Colon (tissue), 2 donors: ENCODE measurements at regions not wholly inside any gene's neighbourhood (a gene's known extent, or its start where the extent isn't known, plus 50 kb on each side); places are given as distances from the start of the nearest gene placed in this dataset.

Experiments used
- FAIRE-seq: peaks from 2 replicates; lab custom pipeline; 2012; peaks lifted over from hg19 to GRCh38; lab: Jason Lieb, UNC
- donor health status: control.
- donor health status: control.

DNA sequence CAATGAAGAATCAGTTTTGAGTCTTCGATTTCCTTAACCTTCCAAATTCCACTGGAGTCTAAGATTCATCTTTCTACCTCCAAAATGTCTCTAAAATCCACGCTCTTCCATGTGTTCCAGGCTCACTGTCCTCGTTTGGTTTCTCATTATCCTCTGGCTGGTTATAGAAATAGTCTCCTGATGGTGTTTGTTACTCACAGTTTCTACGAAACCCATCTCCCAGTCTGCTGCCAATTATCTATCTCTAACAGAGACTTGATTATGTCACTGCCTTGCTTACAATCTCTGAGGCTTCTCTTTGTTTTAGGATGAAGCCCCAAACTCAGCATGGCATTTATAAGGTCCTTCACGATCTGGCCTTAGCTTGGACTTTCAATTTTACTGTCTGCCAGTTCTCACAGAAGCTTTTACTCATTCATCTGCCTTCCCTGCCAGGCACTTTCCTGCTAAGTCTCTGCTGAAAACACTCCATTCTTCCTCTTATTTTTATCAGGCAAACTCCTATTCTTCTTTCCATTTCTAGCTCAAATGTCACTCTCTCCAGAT lies 339.6 kb upstream of the SGCD start:
- no peak for FAIRE-seq

DNA sequence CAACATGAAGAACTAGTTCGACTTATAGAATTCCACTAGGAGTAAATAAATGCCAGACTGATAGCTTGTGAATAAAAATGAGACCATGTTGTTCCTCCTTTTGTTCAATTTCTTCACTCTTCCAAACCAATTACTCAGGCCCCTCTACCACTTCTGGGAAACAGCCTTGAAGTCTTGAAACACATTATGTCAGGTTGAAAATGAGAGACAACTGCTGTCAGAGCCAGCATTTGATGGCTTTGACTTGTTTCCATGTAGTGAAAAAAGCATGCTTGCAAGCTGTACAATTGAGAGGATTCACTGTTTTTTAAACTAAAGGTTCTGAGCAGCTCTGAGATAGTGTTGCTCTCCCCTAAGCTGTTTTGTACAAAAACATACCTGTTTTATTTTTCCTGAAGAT lies 337.1 kb upstream of the SGCD start:
- FAIRE-seq, result no peak

DNA sequence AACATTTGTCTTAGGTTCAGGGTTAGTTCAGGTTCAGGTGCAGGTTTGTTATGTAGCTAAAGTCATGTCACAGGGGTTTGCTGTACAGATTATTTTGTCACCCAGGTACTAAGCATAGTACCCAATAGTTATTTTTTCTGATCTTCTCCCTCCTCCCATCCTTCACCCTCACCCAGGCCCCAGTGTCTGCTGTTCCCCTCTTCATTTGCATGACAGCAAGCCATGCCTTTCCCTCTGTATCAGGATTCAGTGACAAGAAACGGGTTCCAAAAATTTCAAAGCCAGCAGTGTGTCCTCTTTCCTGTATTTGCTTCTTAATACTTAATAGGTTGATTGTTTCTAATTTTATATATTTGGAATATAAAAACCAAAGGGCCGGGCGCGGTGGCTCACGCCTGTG lies 330.8 kb upstream of the SGCD start:
- no peak for FAIRE-seq

DNA sequence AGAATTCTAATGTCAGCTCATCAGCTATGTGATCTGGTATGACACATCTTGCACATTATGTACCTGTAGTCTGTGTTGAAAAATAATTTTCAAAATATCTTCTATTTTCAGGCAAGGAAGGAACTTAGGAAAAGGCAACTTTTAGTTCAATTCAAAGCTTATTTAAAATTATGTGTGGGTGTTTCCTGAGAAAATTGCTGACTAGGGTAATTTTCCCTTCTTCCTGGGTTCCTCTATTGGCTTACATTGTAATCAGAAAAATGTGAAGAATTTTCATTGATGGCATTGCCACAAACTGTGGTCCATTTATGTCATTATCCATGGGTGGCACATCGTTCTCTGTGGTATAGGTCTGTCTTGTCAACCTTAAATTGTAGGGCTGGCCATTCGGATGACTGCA lies 328.7 kb upstream of the SGCD start:
- FAIRE-seq, result no peak

GRCh38 chr5:156000115-156000514 lies 326.8 kb upstream of the SGCD start:
- no peak for FAIRE-seq

- no peak for FAIRE-seq
Measured at GRCh38 chr5:156004754-156005153, 322.2 kb upstream of the SGCD start.

DNA sequence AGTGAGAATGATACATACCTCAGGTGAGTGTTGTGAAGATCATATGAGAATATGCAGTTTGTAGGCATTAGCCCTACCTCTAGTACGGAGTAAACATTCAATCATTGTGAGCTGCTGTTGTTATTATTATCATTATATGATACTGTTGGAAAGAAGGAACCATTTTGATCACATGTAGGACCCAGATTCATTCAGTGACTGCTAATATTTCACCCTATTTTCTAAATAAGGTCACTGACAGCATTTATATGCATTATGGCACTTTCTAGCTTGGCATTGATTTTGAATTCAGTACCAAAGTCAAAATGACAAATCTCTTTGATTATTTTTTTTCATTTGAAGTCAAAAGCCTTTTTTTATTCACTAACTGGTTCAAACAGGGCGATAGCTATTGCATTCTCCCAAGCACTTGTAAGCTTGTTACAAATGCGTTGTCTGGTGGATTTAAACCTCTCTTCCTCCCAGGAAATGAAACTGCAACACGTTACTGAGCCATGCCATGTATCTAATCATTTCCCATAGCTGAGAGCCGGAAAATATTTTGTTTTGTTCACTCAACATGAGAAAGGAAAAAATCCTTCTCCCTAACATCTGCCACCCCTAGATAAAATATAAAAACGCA lies 320.8 kb upstream of the SGCD start:
- FAIRE-seq, result no peak

GRCh38 chr5:156008844-156009243 lies 318.1 kb upstream of the SGCD start:
- FAIRE-seq, result no peak

- FAIRE-seq, result no peak
Measured at GRCh38 chr5:156009583-156009982, 317.4 kb upstream of the SGCD start.

DNA sequence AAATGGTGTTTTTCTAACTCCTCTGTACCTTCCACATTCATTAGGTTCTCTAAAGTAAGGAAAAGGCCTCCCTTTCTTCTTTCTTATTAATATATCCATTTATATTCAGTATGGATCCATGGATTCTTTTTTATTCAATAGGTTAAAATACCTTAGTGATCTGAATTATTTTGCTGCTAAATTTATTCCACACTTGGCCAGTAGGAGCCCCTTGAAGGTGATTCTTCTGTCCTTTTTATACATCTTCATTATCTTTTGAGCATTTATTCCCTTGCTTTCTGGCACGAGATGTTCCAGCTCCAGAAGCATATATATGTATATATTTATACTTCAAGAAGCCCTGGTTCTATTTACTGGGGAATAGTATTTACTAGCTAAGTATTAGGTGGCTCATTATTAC lies 311.8 kb upstream of the SGCD start:
- no peak for FAIRE-seq

- FAIRE-seq, result no peak
Measured at GRCh38 chr5:156019130-156019529, 307.8 kb upstream of the SGCD start.

DNA sequence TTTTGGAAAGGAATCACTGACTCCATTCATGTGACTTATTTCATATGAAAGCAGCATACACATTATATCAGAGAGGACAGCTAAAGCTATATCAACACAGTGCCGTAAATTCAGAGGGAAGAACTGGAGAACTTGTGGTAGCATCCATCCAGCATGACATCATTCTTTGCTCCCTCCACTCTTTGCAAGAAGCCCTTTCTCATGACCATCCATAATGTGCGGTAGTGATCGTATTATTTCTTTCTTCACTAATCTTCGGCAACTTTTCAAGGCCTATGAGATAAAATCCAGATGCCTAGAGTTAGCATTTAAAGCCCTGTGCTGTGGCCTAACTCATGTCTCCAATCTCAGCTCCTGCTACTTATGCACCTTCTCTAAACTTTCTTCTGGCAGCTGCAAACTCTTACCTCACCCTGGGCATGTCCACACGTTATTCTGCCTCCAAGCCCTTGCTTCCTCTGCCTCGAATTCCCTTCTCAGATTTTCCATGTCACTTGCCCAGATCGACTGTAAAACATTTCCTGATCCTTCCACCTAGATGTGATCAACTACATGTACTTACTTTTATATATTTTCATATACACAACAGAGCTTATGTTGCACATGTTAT lies 307.3 kb upstream of the SGCD start:
- FAIRE-seq, result no peak

DNA sequence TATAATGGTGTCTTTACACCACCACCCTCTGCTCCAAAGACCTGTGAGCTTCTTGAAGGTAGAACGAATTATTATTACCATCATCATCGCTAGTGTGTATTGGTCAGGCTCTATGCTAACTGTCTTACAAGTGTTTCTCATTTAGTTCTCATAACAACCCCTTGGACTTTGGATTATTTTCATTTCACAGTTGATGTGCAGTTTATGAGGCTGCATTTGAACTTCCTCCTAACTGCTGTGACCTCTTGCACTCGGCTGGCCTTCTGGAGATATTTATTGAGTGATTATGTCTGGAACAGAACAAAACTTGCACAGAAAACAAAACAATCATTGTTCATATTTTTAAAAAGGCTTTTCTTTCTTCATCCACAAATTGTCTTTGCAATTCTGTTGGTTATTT lies 306.3 kb upstream of the SGCD start:
- FAIRE-seq, result no peak

GRCh38 chr5:156021866-156022265 lies 305.1 kb upstream of the SGCD start:
- no peak for FAIRE-seq

DNA sequence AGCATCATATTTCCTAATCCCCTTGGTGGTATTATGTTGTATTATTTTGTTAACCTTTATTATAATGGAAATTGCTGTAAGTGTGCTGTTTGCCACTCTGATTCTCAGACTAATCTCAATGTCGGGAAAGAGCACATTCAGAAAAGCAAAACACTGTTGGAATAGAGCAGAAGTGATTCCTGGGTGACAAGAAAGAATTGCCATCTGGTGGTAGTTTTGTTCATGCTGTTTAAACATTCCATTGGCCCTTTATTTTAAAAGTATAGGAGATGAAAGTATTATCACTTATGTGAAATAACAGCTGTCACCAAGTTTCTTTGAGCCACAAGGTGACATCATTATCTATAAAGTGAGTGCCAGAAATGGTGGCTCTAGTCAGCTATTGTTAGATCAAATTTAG lies 301.3 kb upstream of the SGCD start:
- no peak for FAIRE-seq

DNA sequence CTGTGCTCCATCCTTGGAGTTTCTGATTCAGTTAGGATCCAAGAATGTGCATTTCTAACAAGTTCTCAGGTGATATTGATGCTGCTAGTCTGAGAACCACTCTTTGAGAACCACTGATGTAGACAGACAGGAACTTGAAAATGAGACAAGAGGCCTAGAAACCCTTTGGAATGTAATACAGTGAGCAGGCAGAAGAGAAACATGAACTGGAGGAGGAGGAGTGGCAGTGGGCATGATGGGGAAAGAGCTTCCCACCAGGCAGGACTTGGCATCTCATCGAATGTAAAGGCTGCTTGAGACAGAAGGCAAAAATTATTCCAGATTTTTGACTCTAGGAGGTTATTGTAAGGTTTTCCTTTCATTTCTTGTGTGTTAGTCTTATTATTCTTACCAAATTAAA lies 295.8 kb upstream of the SGCD start:
- no peak for FAIRE-seq

GRCh38 chr5:156036640-156037039 lies 290.3 kb upstream of the SGCD start:
- FAIRE-seq, result no peak

DNA sequence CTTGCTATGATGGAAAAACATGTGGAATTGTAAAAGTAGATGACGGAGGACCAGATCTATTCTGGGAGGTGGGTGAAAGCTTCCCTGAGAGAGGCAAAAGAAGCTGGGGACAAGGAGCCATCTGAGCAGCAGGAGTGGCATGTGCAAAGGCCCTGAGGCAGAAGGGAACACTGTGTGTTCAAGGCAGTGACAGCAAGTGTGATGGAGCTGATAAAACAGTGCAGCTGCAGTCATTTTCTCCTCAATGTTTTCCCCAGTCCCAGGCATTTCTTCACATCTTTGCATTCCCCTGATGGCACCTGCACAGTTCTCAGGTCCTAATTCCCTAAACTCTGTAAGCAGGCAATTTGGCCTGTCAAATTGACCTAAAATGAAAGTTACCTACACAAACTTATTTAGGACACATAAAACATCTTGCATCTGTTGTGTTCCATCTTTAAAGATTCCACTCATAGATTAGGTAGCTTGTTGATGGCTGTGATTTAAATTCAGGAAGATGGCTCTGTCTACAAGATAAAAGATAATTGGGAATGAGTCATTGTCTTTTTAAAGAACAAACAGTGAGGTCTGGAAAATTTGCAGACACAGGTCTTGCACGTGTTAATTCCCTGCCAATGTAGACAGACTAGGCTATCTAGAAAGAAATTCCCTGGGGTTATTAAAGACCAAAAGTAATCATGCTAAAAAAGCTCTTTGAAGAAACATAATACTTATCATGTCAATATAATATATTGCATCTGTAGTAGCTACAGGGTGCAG lies 289.6 kb upstream of the SGCD start:
- no peak for FAIRE-seq

DNA sequence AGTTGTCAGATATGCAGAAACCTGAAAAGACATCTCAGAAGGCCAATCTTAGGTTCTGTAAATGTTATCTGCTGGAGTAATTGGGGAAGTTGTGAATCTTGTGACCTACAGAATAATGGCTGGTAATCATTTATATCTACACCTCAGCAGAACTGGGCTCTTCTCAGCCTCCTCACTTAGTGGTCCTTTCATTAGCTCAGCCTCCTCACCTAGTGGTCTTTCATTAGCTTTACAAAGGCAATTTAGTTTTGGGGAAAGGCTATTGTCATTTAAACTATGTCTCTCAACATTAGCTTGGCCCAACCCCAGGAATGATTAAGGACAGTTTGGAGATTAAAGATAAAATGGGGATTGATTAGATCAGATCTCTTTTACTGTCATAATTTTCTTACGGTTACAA lies 284.2 kb upstream of the SGCD start:
- no peak for FAIRE-seq

DNA sequence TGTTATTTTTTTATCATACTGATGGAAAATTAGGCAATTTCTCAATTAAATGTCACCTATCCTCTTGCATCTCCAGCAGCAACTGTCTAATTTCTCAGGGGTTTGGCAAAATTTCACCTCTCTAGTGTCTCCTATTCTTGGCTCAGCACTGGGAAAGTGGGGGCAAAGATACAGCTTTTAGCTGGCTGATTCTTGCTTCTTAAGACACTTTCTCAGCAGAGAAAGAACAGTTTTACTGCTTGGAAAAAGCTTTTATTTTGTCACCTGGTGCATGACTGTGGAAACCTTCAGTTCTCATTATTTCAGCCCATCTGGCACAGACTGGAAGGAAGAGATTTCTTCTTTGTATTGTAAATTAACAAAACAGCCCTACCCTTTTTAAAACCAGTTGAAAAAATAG lies 283.6 kb upstream of the SGCD start:
- no peak for FAIRE-seq

DNA sequence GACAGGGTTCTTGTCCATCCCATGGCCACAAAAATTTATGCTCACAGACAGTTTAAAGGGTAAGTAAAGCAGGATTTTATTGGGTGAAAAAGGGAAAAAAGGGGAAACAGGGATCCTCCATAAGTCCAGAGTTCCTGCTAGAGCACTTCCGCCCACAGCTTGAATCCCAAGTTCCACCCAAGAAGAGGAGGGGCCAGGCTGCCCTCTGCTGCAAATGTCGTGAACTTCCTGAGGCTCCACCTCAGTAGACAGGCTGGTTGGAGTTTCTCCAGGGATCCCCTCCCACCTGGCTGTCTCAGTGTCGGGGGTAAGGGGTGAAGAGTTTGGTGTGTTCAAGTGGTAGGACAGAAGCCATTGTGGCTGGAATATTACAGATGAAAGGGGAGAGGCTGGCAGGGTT lies 275.0 kb upstream of the SGCD start:
- FAIRE-seq, result no peak

GRCh38 chr5:156052656-156053055 lies 274.3 kb upstream of the SGCD start:
- FAIRE-seq, result no peak

- no peak for FAIRE-seq
Measured at GRCh38 chr5:156053056-156053455, 273.9 kb upstream of the SGCD start.

GRCh38 chr5:156076912-156077311 lies 250.1 kb upstream of the SGCD start:
- no peak for FAIRE-seq
